HepG2 (cell line): ENCODE measurements at regions not wholly inside any gene's neighbourhood (a gene's known extent, or its start where the extent isn't known, plus 50 kb on each side); places are given as distances from the start of the nearest gene placed in this dataset.

Source experiments
- ATAC-seq: fragments of 200-7000 bp; cut with Tn5 transposase; 3 replicates; pipeline ENCODE4 v1.9.1; 2020; ENCODE audit warnings: mild to moderate bottlenecking, moderate library complexity
- BruUV-seq: library from RNA; stranded (reverse); fragments of 400-500 nt; replicated peaks from 2 replicates; lab custom pipeline; 2021; lab: Mats Ljungman, UMichigan
- CTCF ChIA-PET: fragments of 300-600 bp; formaldehyde crosslinking; extraction: SDS; loops from one replicate; lab custom pipeline; 2021; ENCODE audit warnings: low total read pairs, inconsistent platforms, low intra/inter-chr PET ratio; lab: Yijun Ruan, JAX
- POLR2A ChIA-PET: fragments of 350-600 bp; sonication (Branson Sonifier 250); formaldehyde crosslinking; loops from one replicate; lab custom pipeline; 2020; ENCODE audit warnings: antibody characterized with exemption, inconsistent platforms; lab: Yijun Ruan, JAX
- DNase-seq: peaks from one replicate; pipeline ENCODE4 v3.0.0-alpha.2; 2015; ENCODE audit warnings: low spot score
- FAIRE-seq: peaks from 3 replicates; lab custom pipeline; 2011; peaks lifted over from hg19 to GRCh38; lab: Jason Lieb, UNC
- H2AFZ ChIP-seq: one replicate; pipeline ENCODE4 v1.6.1; 2011; ENCODE audit warnings: low read length, inconsistent platforms
- H3K27ac ChIP-seq: fragments of 300-600 bp; 3 replicates; pipeline ENCODE4 v1.8.0; 2011; ENCODE audit warnings: mixed run types, mild to moderate bottlenecking, mixed read lengths, low read length, inconsistent platforms; ENCODE audit not compliant: insufficient read depth; ENCODE audit errors: extremely low read length
- H3K27me3 ChIP-seq, 2 experiments: fragments of 200-600 bp in 1 of 2; 2 replicates in 1 of 2; 3 replicates in 1 of 2; pipeline versions ENCODE4 v1.6.0 to v1.8.0; 2011; ENCODE audit warnings: low read length in 2 of 2, mild to moderate bottlenecking in 2 of 2, moderate library complexity in 2 of 2, inconsistent platforms in 1 of 2; ENCODE audit not compliant: insufficient read depth in 2 of 2, control insufficient read depth in 1 of 2
- H3K36me3 ChIP-seq, 2 experiments: fragments of 200-600 bp in 1 of 2; replicated peaks in 1 of 2; 2 replicates in 1 of 2; 3 replicates in 1 of 2; pipeline versions ENCODE4 v1.5.1 to v1.8.0; 2011; ENCODE audit warnings: low read length in 2 of 2, inconsistent platforms in 1 of 2; ENCODE audit not compliant: insufficient read depth in 2 of 2, control insufficient read depth in 1 of 2
- H3K4me1 ChIP-seq: 2 replicates; pipeline ENCODE4 v1.5.1; 2012; ENCODE audit warnings: low read length, inconsistent platforms; ENCODE audit not compliant: insufficient read depth
- H3K4me2 ChIP-seq: 2 replicates; pipeline ENCODE4 v1.6.0; 2011; ENCODE audit warnings: low read depth, low read length, inconsistent platforms
- H3K4me3 ChIP-seq, 3 experiments: fragments of 200-600 bp in 1 of 3; sonication (generic), shearing (Covaris generic) in 1 of 3; replicated peaks in 1 of 3; 2 replicates each; pipeline ENCODE4 v1.5.1; 2011 to 2016; ENCODE audit warnings: low read length in 3 of 3, inconsistent platforms in 2 of 3, low read depth in 2 of 3, mild to moderate bottlenecking in 2 of 3, control low read depth in 1 of 3, mixed read lengths in 1 of 3; ENCODE audit not compliant: insufficient read depth in 1 of 3
- H3K79me2 ChIP-seq: one replicate; pipeline ENCODE4 v1.6.1; 2011; ENCODE audit warnings: low read length, inconsistent platforms; ENCODE audit not compliant: insufficient read depth
- H3K9ac ChIP-seq: 2 replicates; pipeline ENCODE4 v1.6.0; 2011; ENCODE audit warnings: mild to moderate bottlenecking, low read depth, low read length, inconsistent platforms; ENCODE audit not compliant: insufficient read depth
- H3K9me3 ChIP-seq: 2 replicates; pipeline ENCODE4 v1.5.1; 2012; ENCODE audit warnings: mild to moderate bottlenecking, low read length
- H4K20me1 ChIP-seq: 2 replicates; pipeline ENCODE4 v1.6.0; 2011; ENCODE audit warnings: inconsistent platforms, mild to moderate bottlenecking, low read length, moderate library complexity; ENCODE audit not compliant: insufficient read depth
- CCAR2 ChIP-seq: fragments of 200-400 bp; formaldehyde crosslinking; optimal IDR thresholded peaks from 2 replicates; pipeline ENCODE3; 2018; ENCODE audit warnings: low read depth, mild to moderate bottlenecking, low read length, moderate library complexity
- EED ChIP-seq: sonication (generic); formaldehyde crosslinking; IDR thresholded peaks from 2 replicates; pipeline ENCODE4 v1.5.0; 2020; ENCODE audit warnings: mild to moderate bottlenecking, missing genetic modification reagents
- GABPB1 ChIP-seq: IDR thresholded peaks from 2 replicates; pipeline ENCODE4 v1.6.1; 2016; ENCODE audit warnings: mild to moderate bottlenecking, missing genetic modification reagents, moderate library complexity, missing compliant biosample characterization
- ISX ChIP-seq: sonication (generic); formaldehyde crosslinking; conservative IDR thresholded peaks from 2 replicates; pipeline ENCODE4 v1.5.0; 2020; ENCODE audit warnings: missing genetic modification reagents
- KLF9 ChIP-seq: IDR thresholded peaks from 2 replicates; pipeline ENCODE4 v1.6.1; 2016; ENCODE audit warnings: low read depth
- PAX8 ChIP-seq: sonication (generic); formaldehyde crosslinking; IDR thresholded peaks from 2 replicates; pipeline ENCODE4 v1.8.0; 2022; ENCODE audit warnings: mild to moderate bottlenecking, missing genetic modification reagents, borderline replicate concordance
- PCBP2 ChIP-seq: fragments of 200-400 bp; formaldehyde crosslinking; optimal IDR thresholded peaks from 2 replicates; pipeline ENCODE3; 2018; ENCODE audit warnings: low read length, low read depth; ENCODE audit not compliant: poor library complexity, severe bottlenecking
- SMARCC2 ChIP-seq: fragments of 450-650 bp; IDR thresholded peaks from 2 replicates; pipeline ENCODE4 v1.6.1; 2017; ENCODE audit warnings: antibody characterized with exemption, mild to moderate bottlenecking
- TBL1XR1 ChIP-seq: fragments of 150-350 bp; IDR thresholded peaks from 2 replicates; pipeline ENCODE4 v1.6.1; 2014; ENCODE audit warnings: borderline replicate concordance, low read length; ENCODE audit not compliant: partially characterized antibody
- TBX2 ChIP-seq: sonication (generic); formaldehyde crosslinking; IDR thresholded peaks from 2 replicates; pipeline ENCODE4 v1.5.0; 2020; ENCODE audit warnings: missing genetic modification reagents, mild to moderate bottlenecking, borderline replicate concordance
- TOE1 ChIP-seq: sonication (generic); formaldehyde crosslinking; IDR thresholded peaks from 2 replicates; pipeline ENCODE4 v1.4.0; 2020; ENCODE audit warnings: mild to moderate bottlenecking, missing genetic modification reagents
- ZBTB1 ChIP-seq: sonication (generic); formaldehyde crosslinking; IDR thresholded peaks from 2 replicates; pipeline ENCODE4 v1.4.0; 2020; ENCODE audit warnings: missing genetic modification reagents, borderline replicate concordance
- ZFP36 ChIP-seq: fragments of 150-350 bp; IDR thresholded peaks from 2 replicates; pipeline ENCODE4 v1.6.1; 2018; ENCODE audit warnings: borderline replicate concordance, low read length, low read depth; ENCODE audit not compliant: partially characterized antibody
- ZNF354B ChIP-seq: sonication (generic); formaldehyde crosslinking; IDR thresholded peaks from 2 replicates; pipeline ENCODE4 v1.8.0; 2022; ENCODE audit warnings: mild to moderate bottlenecking, missing genetic modification reagents
- ZNF746 ChIP-seq: sonication (generic); formaldehyde crosslinking; IDR thresholded peaks from 2 replicates; pipeline ENCODE4 v1.8.0; 2022; ENCODE audit warnings: mild to moderate bottlenecking, missing genetic modification reagents
- ZSCAN29 ChIP-seq: sonication (generic); formaldehyde crosslinking; conservative IDR thresholded peaks from 2 replicates; pipeline ENCODE4 v1.4.0; 2020; ENCODE audit warnings: mild to moderate bottlenecking, missing genetic modification reagents
- WGBS: methylation state at CpG from one replicate; pipeline ENCODE4 v1.1.6; 2017; ENCODE audit warnings: low lambda C conversion rate; 5-methylcytosine and 5-hydroxymethylcytosine counted together
- in situ Hi-C: cut with HindIII; loops from 2 replicates; pipeline ENCODE4 v1.10.0; 2017; ENCODE audit warnings: low pct_unique_long_range_greater_than_20kb; ENCODE audit not compliant: extremely low pct_ligation_motif_present
- intact Hi-C: fragments of 100-400 bp; cut with micrococcal nuclease; formaldehyde crosslinking; loops from one replicate; pipeline ENCODE4 v1.10.0; 2022; ENCODE audit not compliant: unreplicated experiment
- TF ChIP-seq, protein P1 (sequence below): sonication (generic); formaldehyde crosslinking; conservative IDR thresholded peaks from 2 replicates; pipeline ENCODE4 v1.4.0; 2020; ENCODE audit warnings: missing genetic modification reagents
- TF ChIP-seq, protein P2 (sequence below): sonication (generic); formaldehyde crosslinking; conservative IDR thresholded peaks from 2 replicates; pipeline ENCODE4 v1.4.0; 2020; ENCODE audit warnings: missing genetic modification reagents
- TF ChIP-seq, protein P3 (sequence below): sonication (generic); formaldehyde crosslinking; IDR thresholded peaks from 2 replicates; pipeline ENCODE4 v1.4.0; 2020; ENCODE audit warnings: missing genetic modification reagents
- TF ChIP-seq, protein P4 (sequence below): sonication (generic); formaldehyde crosslinking; IDR thresholded peaks from 2 replicates; pipeline ENCODE4 v1.5.1; 2020; ENCODE audit warnings: mild to moderate bottlenecking, missing genetic modification reagents, moderate library complexity

DNA sequence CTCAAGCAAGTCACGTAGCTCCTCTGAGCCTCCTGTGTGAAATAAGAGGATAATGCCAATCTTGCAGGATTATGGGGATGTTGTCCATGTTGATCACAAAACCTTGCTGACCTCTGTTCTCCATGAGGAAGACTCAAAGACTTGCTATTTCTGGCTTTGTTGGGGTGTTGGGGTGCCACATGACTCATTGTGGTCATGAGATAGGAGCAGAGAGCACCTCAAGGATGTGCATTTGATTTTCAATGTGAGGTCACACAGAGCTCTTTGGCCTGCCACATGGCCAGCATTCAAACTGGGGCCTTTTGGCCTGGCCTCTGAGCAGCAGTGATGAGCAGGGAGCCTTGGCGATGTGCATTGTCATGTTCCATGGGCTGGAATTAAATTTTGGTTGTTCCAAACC, 380.3 kb downstream of the GADD45G start:
- CTCF ChIA-PET = no interaction called here

More for the DNA sequence above, 380.3 kb downstream of the GADD45G start:
- BruUV-seq = no TSS peak
- intact Hi-C loops = no loop called here
- H3K36me3 ChIP-seq = no peaks in the 10 kb centered on the region
- DNase-seq (no peak), FAIRE-seq (no peak), ATAC-seq (no peak)
- WGBS = 0% methylated on average over 2 of the region's 2 CpGs
- in situ Hi-C loops = no loop called here
- H3K9ac ChIP-seq = no peak overlapping the region
- no peaks in the 10 kb centered on the region for H3K27me3 ChIP-seq
- H3K27ac ChIP-seq = no peak overlapping the region
- H3K79me2 ChIP-seq = no peaks in the 10 kb centered on the region
- POLR2A ChIA-PET = no interaction called here
- H2AFZ ChIP-seq = no peak overlapping the region
- TF ChIP-seq, protein P1, sequence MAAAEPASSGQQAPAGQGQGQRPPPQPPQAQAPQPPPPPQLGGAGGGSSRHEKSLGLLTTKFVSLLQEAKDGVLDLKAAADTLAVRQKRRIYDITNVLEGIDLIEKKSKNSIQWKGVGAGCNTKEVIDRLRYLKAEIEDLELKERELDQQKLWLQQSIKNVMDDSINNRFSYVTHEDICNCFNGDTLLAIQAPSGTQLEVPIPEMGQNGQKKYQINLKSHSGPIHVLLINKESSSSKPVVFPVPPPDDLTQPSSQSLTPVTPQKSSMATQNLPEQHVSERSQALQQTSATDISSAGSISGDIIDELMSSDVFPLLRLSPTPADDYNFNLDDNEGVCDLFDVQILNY (CRISPR knock-in tag) = no peak
- TF ChIP-seq ZNF354B (CRISPR knock-in tag) (no peak), PAX8 (CRISPR knock-in tag) (no peak), TOE1 (CRISPR knock-in tag) (no peak), KLF9 (CRISPR knock-in tag) (no peak), SMARCC2 (no peak), CCAR2 (no peak), PCBP2 (no peak), TBX2 (no peak), TBL1XR1 (no peak), EED (CRISPR knock-in tag) (no peak), ZBTB1 (CRISPR knock-in tag) (no peak), ZSCAN29 (CRISPR knock-in tag) (no peak), GABPB1 (no peak), ZNF746 (CRISPR knock-in tag) (no peak), ZFP36 (no peak), ISX (CRISPR knock-in tag) (no peak)
- TF ChIP-seq, protein P2, sequence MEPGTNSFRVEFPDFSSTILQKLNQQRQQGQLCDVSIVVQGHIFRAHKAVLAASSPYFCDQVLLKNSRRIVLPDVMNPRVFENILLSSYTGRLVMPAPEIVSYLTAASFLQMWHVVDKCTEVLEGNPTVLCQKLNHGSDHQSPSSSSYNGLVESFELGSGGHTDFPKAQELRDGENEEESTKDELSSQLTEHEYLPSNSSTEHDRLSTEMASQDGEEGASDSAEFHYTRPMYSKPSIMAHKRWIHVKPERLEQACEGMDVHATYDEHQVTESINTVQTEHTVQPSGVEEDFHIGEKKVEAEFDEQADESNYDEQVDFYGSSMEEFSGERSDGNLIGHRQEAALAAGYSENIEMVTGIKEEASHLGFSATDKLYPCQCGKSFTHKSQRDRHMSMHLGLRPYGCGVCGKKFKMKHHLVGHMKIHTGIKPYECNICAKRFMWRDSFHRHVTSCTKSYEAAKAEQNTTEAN (CRISPR knock-in tag) = no peak
- TF ChIP-seq, protein P3, sequence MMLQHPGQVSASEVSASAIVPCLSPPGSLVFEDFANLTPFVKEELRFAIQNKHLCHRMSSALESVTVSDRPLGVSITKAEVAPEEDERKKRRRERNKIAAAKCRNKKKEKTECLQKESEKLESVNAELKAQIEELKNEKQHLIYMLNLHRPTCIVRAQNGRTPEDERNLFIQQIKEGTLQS (CRISPR knock-in tag) = no peak
- TF ChIP-seq, protein P4, sequence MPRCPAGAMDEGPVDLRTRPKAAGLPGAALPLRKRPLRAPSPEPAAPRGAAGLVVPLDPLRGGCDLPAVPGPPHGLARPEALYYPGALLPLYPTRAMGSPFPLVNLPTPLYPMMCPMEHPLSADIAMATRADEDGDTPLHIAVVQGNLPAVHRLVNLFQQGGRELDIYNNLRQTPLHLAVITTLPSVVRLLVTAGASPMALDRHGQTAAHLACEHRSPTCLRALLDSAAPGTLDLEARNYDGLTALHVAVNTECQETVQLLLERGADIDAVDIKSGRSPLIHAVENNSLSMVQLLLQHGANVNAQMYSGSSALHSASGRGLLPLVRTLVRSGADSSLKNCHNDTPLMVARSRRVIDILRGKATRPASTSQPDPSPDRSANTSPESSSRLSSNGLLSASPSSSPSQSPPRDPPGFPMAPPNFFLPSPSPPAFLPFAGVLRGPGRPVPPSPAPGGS (CRISPR knock-in tag) = no peak
- TF ChIP-seq, all 625 proteins: peak for 0
- no peaks in the 10 kb centered on the region for H3K4me1 ChIP-seq
- no peaks in the 10 kb centered on the region for H4K20me1 ChIP-seq
- no peak overlapping the region for H3K4me3 ChIP-seq
- H3K4me2 ChIP-seq = no peak overlapping the region
- H3K9me3 ChIP-seq = no peaks in the 10 kb centered on the region
